Thymus (tissue), 11 donors: ENCODE measurements at regions not wholly inside any gene's neighbourhood (a gene's known extent, or its start where the extent isn't known, plus 50 kb on each side); places are given as distances from the start of the nearest gene placed in this dataset.

ENCODE experiments used
- DNase-seq, 9 donors: peaks; one replicate each; pipeline ENCODE4 v3.0.0-alpha.2; 2013; ENCODE audit warnings: low spot score in 9 of 9, low read depth in 6 of 9, missing footprints in 1 of 9
- H3K27ac ChIP-seq, 2 donors: one replicate each; pipeline ENCODE4 v1.5.1; 2013; ENCODE audit warnings: control low read depth in 1 of 2, low read depth in 1 of 2, low read length in 1 of 2, mild to moderate bottlenecking in 1 of 2, moderate library complexity in 1 of 2
- H3K27me3 ChIP-seq, 2 donors: one replicate each; pipeline ENCODE4 v1.5.1; 2013; ENCODE audit warnings: low read length in 1 of 2; ENCODE audit not compliant: control insufficient read depth in 2 of 2, insufficient read depth in 1 of 2
- H3K36me3 ChIP-seq, 2 donors: one replicate each; pipeline ENCODE4 v1.5.1; 2013; ENCODE audit warnings: low read length in 1 of 2, mild to moderate bottlenecking in 1 of 2, moderate library complexity in 1 of 2; ENCODE audit not compliant: control insufficient read depth in 2 of 2, insufficient read depth in 2 of 2
- H3K4me1 ChIP-seq, 2 donors: one replicate each; pipeline ENCODE4 v1.5.1; 2013; ENCODE audit warnings: low read length in 2 of 2; ENCODE audit not compliant: control insufficient read depth in 2 of 2, insufficient read depth in 2 of 2
- H3K4me3 ChIP-seq, 2 donors: one replicate each; pipeline ENCODE4 v1.5.1; 2013; ENCODE audit warnings: low read length in 2 of 2, control low read depth in 1 of 2, mild to moderate bottlenecking in 1 of 2
- H3K9me3 ChIP-seq, 2 donors: one replicate each; pipeline ENCODE4 v1.5.1; 2013; ENCODE audit warnings: low read length in 1 of 2, mild to moderate bottlenecking in 1 of 2; ENCODE audit not compliant: control insufficient read depth in 2 of 2, insufficient read depth in 1 of 2
- WGBS: extraction: QIAGEN DNeasy Blood & Tissue Kit; methylation state at CpG from one replicate; pipeline ENCODE4 v1.1.7; 2013; 5-methylcytosine and 5-hydroxymethylcytosine counted together
- donor health status: healthy.

- DNase-seq, result no peak
- H3K4me3 ChIP-seq, result no peak overlapping the region
- H3K36me3 ChIP-seq, result no peaks in the 10 kb centered on the region
- H3K27me3 ChIP-seq, result no peaks in the 10 kb centered on the region
- WGBS, result 88% methylated on average over 2 of the region's 2 CpGs
- H3K9me3 ChIP-seq, result no peaks in the 10 kb centered on the region
- H3K27ac ChIP-seq, result no peak overlapping the region
- no peaks in the 10 kb centered on the region for H3K4me1 ChIP-seq
Observed at GRCh38 chr2:82000606-82001005, 1696.1 kb upstream of the LRRTM1 start.

GRCh38 chr2:81996332-81996731 lies 1691.8 kb upstream of the LRRTM1 start:
- no peak overlapping the region for H3K4me3 ChIP-seq
- 91% methylated on average over 3 of the region's 3 CpGs for WGBS
- no peaks in the 10 kb centered on the region for H3K36me3 ChIP-seq
- H3K27ac ChIP-seq, result no peak overlapping the region
- H3K4me1 ChIP-seq, result no peaks in the 10 kb centered on the region
- no peak for DNase-seq
- no peaks in the 10 kb centered on the region for H3K27me3 ChIP-seq
- no peaks in the 10 kb centered on the region for H3K9me3 ChIP-seq

GRCh38 chr2:81991282-81991681 lies 1686.7 kb upstream of the LRRTM1 start:
- Histone ChIP-seq H3K4me1 (no peaks in the 10 kb centered on the region), H3K4me3 (no peak overlapping the region), H3K36me3 (no peaks in the 10 kb centered on the region), H3K27me3 (no peaks in the 10 kb centered on the region), H3K9me3 (no peaks in the 10 kb centered on the region), H3K27ac (no peak overlapping the region)
- no peak for DNase-seq
- WGBS, result 95% methylated on average over 2 of the region's 2 CpGs

GRCh38 chr2:81987370-81987769 lies 1682.8 kb upstream of the LRRTM1 start:
- Histone ChIP-seq H3K27ac (no peak overlapping the region), H3K4me1 (no peaks in the 10 kb centered on the region), H3K4me3 (no peak overlapping the region), H3K9me3 (peaks cover 3 to 10% of the 10 kb centered on the region in 2 donors), H3K36me3 (no peaks in the 10 kb centered on the region), H3K27me3 (no peaks in the 10 kb centered on the region)
- 91% methylated on average over 5 of the region's 5 CpGs for WGBS
- DNase-seq, result no peak

- H3K27me3 ChIP-seq, result no peaks in the 10 kb centered on the region
- no peaks in the 10 kb centered on the region for H3K4me1 ChIP-seq
- 94% methylated on average over 33 of the region's 33 CpGs for WGBS
- H3K9me3 ChIP-seq, result peaks cover 3 to 14% of the 10 kb centered on the region in 2 donors
- no peak overlapping the region for H3K27ac ChIP-seq
- H3K4me3 ChIP-seq, result no peak overlapping the region
- DNase-seq, result no peak
- no peaks in the 10 kb centered on the region for H3K36me3 ChIP-seq
Observed at GRCh38 chr2:81984969-81985637, 1680.6 kb upstream of the LRRTM1 start.

GRCh38 chr2:81981585-81981984 lies 1677.0 kb upstream of the LRRTM1 start:
- 90% methylated on average over 3 of the region's 3 CpGs for WGBS
- Histone ChIP-seq H3K4me3 (no peak overlapping the region), H3K4me1 (no peaks in the 10 kb centered on the region), H3K27me3 (no peaks in the 10 kb centered on the region), H3K36me3 (no peaks in the 10 kb centered on the region), H3K27ac (no peak overlapping the region), H3K9me3 (peaks cover 3 to 20% of the 10 kb centered on the region in 2 donors)
- DNase-seq, result no peak

GRCh38 chr2:81979086-81979485 lies 1674.5 kb upstream of the LRRTM1 start:
- WGBS, result 90% methylated on average over 3 of the region's 3 CpGs
- Histone ChIP-seq H3K4me1 (no peaks in the 10 kb centered on the region), H3K27me3 (no peaks in the 10 kb centered on the region), H3K36me3 (no peaks in the 10 kb centered on the region), H3K4me3 (no peak overlapping the region), H3K9me3 (peaks cover 0 to 12% of the 10 kb centered on the region in 2 donors), H3K27ac (no peak overlapping the region)
- no peak for DNase-seq

- H3K36me3 ChIP-seq, result no peaks in the 10 kb centered on the region
- no peak for DNase-seq
- H3K4me3 ChIP-seq, result no peak overlapping the region
- no peak overlapping the region for H3K27ac ChIP-seq
- WGBS, result 92% methylated on average over 1 of the region's 1 CpG
- no peaks in the 10 kb centered on the region for H3K27me3 ChIP-seq
- H3K9me3 ChIP-seq, result peaks cover 0 to 7% of the 10 kb centered on the region in 2 donors
- H3K4me1 ChIP-seq, result no peaks in the 10 kb centered on the region
Observed at GRCh38 chr2:81976998-81977397, 1672.4 kb upstream of the LRRTM1 start.

- Histone ChIP-seq H3K27ac (no peak overlapping the region), H3K4me1 (no peaks in the 10 kb centered on the region), H3K27me3 (no peaks in the 10 kb centered on the region), H3K36me3 (no peaks in the 10 kb centered on the region), H3K9me3 (peaks cover 0 to 5% of the 10 kb centered on the region in 2 donors), H3K4me3 (no peak overlapping the region)
- DNase-seq, result no peak
- WGBS, result 54% methylated on average over 1 of the region's 1 CpG
Observed at GRCh38 chr2:81974216-81974615, 1669.7 kb upstream of the LRRTM1 start.
